Right renal cortex interstitium (tissue), 3 donors: ENCODE measurements at regions not wholly inside any gene's neighbourhood (a gene's known extent, or its start where the extent isn't known, plus 50 kb on each side); places are given as distances from the start of the nearest gene placed in this dataset.
"Not testable (repeated sequence)": the region's sequence is repeated elsewhere in the genome, so short reads cannot be mapped to it uniquely, and the experiment has no call there.

Experiments
- DNase-seq, 3 donors: peaks; one replicate each; pipeline ENCODE4 v3.0.0-alpha.2; 2013; ENCODE audit warnings: low read depth in 3 of 3, low spot score in 2 of 3

DNA sequence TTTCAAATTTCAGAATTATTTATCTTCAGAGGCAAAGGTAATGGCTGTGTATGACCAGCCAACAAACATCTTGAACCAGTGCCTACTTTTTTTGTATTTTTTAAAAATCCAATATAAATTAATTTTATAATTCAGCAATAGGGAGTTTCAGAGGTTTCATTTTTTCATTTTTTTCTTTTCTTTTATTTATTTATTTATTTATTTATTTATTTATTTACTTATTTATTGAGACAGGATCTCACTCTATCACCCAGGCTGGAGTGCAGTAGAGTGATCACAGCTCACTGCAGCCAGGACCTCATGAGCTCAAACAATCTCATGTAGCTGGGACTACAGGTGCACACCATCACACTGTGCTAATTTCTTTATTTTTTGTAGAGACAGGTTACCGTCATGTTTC lies 250.5 kb downstream of the TMEM47 start:
- DNase-seq: no peak

DNA sequence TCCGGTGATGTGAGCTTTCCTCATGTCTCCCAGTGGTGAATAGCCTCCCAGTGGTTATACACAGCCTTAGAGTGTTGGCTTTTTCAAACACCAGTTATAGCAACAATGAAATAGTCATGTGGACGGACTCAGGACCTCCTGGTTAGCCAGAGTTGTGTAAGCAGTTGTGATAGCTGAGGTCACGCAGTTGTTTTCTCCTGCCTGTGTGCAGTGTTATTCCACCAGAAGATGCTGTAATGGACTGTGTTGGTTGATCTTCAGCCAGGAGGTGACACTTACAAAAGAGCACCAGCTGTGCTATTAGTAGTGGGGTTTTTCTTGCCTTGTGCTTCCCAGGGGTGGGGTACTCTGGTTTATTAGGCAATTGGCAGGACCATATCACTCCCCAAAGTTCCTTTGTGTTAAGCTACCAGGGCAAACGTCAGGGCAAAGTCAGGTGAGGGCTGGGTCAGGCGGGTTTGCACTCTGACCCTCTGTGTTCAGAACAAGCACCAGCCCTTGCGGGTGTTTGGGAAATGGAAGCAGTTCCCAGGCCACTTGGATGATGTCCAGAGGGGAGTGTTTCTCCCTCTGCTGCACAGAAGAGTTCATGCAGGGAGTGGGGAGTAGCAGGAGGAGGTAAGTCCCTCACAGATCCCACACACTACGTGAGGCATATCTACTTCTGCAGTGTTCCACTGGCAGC lies 252.6 kb downstream of the TMEM47 start:
- DNase-seq: no peak

DNA sequence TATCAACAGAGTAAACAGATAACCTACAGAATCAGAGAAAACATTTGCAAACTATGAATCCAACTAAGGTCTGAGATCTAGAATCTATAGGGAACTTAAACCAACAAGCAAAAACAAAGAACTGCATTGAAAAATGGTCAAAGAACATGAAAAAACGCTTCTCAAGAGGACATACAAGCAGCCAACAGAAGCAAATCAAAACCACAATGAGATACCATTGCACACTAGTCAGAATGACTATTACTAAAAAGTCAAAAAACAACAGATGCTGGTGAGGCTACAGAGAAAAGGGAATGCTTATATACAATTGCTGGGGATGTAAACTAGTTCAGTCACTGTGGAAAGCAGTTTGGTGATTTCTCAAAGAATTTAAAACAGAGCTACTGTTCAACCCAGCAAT lies 255.7 kb downstream of the TMEM47 start:
- no peak for DNase-seq

DNA sequence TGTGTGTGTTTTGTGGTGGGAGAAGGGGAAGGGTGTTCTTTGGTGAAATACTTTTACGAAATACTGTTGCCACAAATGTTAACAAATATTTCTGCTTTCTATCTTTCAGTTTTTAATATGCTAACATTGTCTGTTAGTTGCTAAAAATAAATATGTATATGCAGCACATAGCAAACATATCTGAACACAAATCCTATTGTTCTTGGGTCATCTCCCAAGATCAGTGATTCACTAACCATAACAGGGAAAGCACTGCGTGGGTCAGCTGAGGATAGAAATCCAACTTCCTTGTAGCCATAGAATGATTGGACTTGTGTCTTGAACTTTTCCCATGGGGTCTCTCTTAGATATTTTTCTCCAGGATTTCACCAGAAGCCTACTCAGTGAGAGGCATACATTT lies 250.3 kb upstream of the FAM47A start:
- no peak for DNase-seq

DNA sequence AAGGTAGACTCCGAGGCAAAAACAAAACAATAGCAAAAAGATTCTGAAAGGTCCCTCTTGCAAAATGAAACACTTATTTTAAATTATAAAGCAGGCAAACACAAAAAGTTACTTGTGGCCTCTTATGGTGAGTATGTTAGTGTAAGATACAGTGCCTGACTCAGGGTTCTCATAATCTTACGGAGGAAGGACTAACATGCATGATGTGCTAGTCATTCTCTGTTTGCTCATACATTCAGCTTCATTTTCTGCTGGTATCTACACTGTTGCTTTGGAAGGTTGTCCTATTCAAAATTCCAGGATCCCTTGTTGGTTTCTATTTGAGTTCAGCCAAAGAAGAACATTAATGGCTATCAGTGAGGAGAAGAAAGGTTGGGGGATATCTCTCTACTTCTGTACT lies 249.1 kb upstream of the FAM47A start:
- DNase-seq: no peak

DNA sequence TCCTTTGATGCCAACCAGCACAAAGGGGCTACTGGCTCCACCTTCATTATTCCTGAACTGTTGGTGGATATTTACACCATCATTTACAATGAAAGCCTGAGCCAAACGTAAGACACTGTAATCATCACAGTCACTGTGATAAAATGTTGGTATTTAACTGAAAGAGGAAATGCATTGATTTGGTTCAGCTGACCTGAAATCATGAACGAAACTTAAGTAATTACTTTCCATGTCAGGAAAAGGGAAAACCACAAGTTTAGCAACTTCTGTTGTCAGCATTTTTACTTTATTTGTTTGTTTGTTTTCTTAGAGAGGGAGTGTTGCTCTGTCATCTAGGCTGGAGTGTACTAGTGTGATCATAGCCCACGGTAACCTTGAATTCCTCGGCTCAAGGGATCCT lies 247.8 kb upstream of the FAM47A start:
- no peak for DNase-seq

DNA sequence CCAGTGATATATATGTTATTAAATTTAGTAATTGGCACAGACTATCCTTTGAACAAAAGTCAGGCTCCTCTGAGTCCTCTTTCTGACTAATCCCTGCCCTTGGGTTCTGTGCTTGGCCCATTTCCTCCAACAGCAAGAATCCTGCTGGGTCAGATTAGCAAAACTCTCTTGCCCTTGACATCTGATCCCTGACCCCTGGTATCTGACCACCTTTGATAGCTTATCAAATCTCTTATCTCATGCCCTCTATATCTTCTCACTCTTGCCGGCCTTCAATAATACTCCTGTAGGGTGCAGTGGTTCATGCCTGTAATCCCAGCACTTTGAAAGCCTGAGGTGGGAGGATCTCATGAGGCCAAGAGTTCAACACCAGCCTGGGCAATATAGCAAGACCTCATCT lies 245.5 kb upstream of the FAM47A start:
- DNase-seq: no peak

DNA sequence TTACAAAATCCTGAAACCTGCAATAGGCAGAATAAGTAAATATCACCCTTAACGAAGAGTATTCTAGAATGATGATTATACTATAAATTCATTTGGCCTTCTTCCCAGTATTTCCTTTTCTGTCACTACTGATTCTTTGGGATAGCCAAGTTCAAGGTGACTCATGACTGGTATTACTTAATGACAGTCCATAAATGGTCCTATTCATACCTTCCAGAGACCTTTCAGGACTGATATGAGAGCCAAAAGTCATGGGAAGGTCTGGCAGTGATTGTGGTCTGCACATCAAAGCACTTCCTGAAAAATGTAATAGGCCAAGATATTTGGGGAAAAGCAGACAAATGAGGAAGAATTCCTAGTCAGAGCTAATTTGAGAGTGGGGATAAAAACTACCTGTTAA lies 239.6 kb upstream of the FAM47A start:
- no peak for DNase-seq

DNA sequence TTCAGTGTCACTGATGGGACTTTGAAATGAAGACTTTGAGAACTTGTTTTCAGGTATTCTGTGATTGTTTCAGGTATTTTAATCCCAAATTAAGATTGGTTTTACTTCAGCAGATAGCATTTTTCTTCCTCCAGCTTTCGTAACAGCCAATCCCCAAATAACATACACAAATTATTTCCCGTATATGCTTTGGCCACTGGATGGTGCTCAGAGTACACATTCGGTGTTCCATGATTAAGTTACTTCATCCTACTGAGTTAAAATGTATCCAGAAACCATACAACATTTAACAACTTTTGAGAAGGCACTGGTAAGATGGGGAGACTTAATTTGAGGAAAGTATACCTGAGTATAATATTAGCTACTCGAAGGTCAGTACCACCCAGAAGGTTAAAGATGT lies 233.4 kb upstream of the FAM47A start:
- DNase-seq: no peak

DNA sequence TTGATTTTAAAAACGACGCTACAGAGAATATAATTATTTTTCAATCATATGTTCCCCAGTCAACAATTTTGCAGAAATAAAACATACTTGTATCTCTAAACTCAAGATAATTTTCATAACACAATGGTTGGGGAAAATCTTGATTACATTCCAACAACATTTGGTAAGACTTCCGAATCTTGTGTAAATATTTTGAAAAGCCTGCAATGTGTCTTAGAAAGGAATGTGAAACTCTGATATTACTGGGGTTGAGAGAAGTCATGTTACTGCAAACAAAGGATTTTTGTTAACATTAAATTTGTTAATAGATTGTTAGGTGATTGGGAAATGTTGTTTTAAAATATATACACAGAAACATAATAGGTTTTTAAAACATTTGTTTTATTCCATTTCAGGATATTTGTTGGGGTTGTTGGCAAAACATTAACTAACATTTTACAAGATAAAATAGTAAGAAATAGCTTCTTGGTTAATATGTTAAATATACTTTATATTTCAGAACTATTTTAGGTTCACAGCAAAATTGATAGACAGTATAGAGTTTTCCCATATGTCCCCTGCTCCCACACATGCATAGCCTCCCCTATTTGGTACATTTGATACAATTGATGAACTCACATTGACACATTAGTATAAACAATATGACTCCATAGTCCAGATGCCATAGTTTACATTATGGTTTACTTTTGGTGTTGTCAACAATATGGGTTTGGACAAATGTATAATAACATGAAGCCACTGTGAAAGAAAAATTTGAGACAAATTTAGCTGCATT lies 218.6 kb upstream of the FAM47A start:
- DNase-seq: no peak

DNA sequence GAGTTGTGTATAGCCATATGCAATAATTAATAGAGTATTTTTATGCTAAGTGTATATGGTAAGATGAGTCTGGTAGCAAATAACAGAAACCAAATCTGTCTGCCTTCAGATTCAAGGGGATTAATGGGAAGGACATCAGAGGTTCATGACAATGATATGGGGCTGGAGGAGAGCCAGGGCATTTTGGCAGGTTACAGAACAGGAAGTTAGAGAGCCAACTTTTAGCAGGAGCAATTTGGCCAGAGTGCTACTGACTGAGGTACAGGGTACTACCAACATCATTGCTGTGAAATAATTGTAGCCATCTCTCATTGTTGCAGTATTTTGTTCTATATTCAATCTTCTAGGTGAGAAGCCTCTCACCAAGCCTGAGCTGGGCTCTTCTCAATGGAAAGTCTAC lies 210.9 kb upstream of the FAM47A start:
- no peak for DNase-seq

DNA sequence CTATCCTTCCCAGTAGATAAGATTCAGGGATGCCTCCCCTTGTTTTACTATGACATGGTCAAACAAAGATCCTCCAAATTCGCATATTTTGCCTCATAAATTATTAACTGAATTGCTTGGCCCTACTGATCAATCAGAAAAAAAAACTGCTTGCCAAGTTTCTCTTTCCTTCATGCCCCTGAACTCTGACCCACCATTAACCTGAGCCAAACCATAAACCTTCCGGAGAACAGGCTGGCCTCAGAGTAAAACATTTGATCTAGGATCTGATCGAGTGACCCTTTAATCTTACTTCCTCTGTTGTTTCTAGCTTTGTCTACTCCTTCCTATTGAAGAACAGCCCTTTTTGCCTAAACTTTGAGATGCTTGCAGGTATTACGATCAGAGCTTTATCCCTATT lies 209.7 kb upstream of the FAM47A start:
- DNase-seq: no peak

DNA sequence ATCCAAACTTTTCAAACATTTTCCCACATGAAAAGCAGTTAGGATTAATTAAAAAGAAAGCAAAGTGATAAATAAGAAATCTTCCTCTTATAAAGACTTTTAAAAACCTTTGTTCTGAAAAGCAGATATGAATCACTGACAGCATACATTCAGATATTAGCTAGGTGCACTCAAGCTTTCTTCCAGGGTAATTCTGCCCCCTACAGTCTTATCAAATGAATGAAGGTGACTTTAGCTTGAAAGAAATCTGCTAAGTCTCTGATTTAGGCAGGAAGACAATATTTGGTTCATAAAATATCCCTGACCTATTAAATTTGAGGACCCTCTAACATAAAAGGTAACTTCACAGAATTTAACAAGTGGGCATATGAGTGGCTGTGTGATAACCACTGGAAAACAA lies 209.1 kb upstream of the FAM47A start:
- DNase-seq: no peak

DNA sequence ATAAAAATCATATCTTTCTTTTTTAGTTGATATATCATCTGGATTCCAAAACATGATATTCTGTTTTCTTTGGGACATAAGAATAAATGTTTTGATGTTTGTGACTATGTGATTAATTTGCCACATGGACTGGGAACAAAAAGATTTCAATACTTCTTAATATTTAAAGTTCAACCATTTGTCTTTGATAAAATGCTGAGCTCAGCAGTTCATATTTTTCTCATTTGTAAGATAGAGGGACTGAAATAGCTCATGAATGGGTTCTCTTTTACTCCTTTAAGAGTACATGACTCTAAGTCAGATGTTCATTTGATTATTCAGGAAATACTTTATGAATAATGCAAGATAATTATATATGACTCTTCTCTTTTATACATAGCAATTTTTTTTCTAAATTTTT lies 205.9 kb upstream of the FAM47A start:
- DNase-seq: no peak

DNA sequence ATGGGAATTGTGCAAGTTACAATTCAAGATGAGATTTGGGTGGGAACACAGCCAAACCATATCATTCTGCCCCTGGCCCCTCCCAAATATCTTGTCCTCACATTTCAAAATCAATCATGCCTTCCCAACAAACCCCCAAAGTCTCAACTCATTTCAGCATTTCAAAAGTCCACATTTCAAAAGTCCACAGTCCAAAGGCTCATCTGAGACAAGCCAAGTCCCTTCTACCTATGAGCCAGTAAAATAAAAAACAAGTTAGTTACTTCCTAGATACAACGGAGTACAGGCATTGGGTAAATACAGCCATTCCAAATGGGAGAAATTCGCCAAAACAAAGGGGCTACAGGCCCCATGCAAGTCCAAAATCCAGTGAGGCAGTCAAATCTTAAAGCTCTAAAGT lies 203.3 kb upstream of the FAM47A start:
- not testable (repeated sequence) for DNase-seq

DNA sequence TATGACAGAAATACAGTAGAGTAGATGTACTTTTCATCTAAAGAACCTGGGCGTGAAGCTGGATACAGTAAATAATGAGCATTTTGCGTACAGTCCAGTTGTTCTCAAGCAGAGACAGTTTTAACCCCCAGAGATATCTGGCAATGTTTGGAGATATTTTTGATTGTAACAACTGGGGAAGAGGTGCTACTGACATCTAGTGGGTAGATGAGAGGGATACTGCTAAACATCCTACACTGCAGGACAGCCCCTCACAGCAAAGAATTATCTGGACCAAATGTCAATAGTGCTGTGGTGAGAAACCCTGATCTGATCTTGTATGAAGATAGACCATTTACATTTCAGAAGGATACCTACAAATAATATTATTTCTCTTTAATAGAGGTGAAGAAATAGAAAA lies 200.2 kb upstream of the FAM47A start:
- DNase-seq: no peak

DNA sequence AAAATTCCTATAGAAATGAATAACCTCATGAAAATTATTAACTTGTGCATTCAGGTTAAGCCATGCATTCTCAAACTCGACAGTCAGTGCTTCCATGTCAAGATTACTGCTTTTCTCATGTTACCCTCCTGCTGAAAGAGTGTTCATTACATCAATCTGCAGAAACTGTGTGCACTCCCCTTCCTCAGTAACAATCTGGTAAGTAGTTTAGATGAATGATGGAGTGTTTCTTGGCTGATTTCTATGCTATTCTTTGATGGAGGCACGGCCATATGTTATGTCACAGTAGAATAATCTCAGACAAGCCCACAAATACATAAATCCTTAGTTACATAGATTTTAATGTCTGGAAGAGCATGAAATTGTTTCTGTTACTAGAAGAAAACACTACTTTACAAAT lies 193.3 kb upstream of the FAM47A start:
- no peak for DNase-seq

DNA sequence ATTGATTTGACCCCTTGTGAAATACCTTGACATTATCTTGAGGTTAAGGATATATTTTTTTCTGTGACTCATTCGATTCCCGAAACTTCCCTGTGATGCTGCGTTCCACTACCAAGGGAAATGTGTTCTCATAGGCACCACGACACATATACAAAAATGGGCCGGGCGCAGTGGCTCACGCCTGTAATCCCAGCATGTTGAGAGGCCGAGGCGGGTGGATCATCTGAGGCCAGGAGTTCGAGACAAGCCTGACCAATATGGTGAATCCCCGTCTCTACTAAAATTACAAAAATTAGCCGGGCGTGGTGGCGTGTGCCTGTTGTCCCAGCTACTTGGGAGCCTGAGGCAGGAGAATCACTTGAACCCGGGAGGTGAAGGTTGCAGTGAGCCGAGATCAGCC lies 188.3 kb upstream of the FAM47A start:
- DNase-seq: not testable (repeated sequence)

DNA sequence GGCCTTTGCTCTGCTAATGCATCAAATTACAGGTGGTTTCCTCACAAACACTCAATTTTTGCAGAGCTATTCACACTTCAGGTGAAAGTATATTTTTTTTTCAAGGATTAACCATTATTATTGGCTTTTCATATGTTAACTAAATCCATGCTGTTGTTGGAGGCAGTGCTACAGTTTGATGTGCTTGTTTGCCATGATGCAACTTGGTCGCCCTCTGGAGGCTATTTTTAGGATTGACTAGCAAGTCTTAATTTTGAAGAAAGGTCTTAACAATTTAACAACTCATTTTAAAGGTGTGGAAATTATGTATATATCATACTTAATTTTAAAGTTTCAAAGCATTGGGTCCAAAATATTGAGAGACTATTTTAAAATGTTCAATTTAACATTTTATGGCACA lies 168.8 kb upstream of the FAM47A start:
- no peak for DNase-seq

DNA sequence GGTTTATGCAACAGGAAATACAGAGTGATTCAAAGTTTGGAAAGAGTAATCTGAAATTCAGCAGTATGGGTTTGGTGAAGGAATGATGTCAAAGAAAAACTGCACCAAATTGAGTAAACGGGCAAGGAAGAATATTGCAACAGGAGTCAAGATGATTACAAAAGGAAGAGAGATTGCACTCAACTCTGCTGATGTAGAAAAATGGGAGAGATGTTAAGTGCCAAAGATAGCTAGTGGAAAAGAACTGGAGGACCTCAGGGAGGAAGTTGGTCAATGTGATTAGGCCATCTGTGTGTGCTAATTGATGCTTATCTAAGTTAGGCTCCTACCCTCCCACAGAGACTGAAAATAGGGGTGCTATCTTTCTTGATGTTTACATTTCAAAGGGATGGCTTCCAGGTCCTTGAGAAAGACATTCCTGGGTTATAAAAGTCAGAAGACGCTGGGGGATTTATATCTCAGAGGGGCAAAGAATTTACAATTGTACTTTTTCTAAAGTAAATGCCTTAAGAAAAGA lies 167.4 kb upstream of the FAM47A start:
- no peak for DNase-seq

DNA sequence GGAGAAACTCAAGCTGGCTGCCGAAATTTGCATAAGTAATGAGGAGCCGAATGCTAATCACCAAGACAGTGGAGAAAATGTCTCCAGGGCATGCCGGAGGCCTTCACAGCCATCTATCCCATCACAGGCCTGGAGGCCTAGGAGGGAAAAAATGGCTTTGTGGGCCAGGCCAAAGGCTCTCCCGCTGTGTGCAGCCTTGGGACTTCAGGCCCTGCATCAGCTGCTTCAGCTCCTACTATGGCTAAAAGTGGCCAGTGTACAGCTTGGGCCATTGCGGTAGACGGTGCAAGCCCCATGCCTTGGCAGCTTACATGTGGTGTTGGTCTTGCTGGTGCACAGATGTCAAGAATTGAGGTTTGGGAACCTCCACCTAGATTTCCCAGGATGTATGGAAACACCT lies 162.6 kb upstream of the FAM47A start:
- no peak for DNase-seq

DNA sequence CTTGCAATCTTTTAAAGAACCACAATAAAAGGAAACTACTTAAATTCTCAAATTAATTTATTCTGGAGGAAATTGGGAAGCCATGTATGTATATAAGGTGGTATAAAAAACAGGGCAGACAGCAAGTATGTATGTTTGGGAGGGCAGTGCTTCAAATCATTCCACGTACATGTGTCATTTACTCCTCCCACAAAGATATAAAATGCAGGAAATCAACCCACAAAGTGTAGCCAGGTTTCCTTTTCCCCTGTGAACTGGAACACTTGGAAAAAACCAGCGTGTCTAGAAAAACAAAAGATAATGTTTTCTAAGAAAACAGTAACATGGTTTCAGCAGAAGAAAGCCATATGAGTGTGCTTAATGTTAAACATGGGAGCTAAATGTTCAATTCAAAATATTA lies 156.7 kb upstream of the FAM47A start:
- DNase-seq: no peak
